ENCODE measurements at regions not wholly inside any gene's neighbourhood (a gene's known extent, or its start where the extent isn't known, plus 50 kb on each side); places are given as distances from the start of the nearest gene placed in this dataset.
"Not testable (repeated sequence)": the region's sequence is repeated elsewhere in the genome, so short reads cannot be mapped to it uniquely, and the experiment has no call there.

DNA sequence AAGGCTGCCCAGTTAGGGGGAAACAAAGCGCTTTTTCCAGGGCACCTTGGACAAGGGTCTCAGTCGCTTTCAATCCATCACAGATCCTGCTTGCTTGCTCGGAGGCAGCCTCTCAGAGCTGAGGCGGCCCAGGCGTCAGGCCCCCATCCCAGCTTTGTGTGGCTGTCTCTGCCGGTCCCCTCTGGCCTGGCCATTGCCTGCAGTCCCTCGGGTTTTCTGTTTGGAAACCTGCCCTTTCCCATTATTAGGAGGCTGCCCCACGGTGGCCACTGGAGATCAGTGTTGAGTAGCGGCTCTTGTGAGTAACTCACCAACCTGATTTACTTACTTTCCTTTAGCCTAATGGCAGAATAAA, 216.1 kb downstream of the GLRX3 start:
- no peak for DNase-seq

DNA sequence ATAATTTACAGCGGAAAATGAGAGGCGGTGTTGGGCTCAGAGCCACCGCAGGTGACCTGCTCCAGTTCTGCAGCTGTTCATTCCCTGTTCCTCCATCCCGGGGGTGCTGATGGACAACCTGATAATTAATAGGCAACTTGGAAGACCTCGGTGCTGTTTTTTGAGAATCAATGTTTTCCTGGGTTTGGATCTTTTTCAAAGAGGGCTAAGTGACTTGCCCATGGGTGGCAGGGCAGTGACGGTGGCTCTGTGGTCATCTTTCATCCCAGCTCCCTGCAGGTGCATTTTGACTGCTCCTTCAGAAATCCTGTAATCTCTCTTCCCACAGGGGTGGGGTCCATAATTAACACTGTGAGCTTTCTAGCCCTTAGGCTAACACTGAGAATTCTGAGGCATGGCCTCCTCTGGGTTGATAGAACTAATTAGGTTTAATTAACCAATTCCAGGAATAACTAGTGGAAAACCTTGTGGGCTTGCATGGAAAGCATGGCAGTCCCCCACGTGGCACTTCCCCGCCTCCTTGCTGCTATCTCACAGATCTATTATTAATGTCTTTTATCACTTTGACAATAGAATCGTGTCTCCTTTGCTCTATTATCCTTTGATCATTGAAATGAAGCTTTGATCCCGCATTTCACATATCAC, 217.9 kb downstream of the GLRX3 start:
- no peak for DNase-seq

DNA sequence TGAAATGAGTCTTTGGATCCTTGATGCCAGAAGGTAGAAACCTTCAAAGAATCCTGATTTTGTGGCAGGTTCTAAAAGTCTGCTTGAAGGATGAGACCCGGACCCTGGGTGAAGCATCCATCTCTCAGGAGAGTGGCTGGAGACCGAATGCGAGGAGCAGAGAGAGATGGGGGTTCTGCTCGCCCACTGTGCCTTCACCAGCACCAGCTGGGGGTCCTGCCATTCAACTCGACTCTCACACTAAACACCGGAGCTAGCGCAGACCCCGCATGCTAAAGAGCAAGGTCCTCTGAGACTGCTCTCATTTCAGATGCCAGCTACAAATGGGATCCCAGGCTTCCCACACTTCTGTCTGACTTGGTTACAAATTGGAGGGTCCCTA, 218.4 kb downstream of the GLRX3 start:
- no peak for DNase-seq

DNA sequence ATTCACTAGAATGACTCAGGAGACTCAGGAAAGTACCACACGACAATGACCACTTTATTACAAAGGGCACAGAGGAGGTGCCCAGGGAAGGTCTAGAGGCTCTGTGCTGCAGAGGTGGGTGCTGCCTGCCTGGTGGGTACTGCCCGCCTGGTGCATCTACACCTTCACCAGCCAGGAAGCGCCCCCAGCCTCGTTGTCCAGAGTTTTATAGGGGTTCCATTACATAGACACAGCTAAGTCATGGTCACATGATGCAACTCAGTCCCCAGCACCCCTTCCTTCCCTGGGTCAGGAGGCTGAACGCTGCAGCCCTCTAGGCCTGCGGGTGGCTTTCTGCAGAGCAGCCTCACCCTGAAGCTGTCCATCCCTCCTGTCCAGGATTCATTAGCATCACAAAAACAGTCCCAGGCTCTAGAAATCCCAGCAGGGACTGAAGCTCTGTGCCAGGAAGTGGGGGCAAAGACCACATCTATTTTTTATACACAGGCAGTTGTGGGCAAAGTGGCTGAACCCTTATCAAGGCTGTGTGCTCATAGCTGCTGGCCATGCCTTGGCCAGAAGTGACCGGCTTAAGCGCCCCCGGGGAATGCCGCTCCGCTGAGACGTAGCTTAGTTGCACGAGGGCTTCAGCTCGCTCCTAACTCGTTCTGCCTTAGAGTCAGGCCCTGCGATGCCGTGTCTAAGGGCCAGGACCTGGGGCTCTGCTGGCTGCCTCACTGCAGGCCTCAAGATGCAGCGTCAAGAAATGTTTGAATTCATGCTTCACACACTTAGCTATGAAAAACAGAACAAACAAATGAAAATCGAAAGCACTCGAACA, 219.0 kb downstream of the GLRX3 start:
- DNase-seq = no peak

DNA sequence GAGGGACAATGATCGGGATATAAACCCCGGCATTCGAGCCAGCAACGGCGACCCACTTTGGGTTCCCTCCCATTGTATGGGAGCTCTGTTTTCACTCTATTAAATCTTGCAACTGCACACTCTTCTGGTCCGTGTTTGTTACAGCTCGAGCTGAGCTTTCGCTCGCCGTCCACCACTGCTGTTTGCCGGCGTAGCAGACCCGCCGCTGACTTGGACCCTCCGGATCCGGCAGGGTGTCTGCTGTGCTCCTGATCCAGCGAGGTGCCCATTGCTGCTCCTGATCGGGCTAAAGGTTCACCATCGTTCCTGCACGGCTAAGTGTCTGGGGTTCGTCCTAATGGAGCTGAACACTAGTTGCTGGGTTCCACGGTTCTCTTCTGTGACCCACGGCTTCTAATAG, 220.2 kb downstream of the GLRX3 start:
- DNase-seq = not testable (repeated sequence)

DNA sequence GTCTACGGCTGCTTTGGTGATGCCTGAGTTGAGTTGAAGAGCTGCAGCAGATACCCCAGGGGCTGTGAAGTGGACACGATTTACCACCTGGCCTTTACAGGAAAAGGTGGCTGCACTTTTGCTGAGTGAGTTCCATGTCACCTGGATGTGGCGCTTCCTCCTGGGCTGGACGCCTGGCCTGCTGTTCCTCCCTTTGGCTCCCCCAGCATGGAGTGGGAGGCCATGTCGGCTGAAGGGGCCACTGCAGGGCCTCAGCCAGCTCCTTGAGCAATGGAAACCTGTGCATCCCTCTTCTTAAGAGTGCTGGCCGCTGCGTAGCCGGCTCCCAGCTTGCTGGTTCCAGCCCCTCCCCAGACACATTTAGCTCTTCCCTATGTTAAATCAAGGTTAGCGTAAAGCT, 221.0 kb downstream of the GLRX3 start:
- no peak for DNase-seq

DNA sequence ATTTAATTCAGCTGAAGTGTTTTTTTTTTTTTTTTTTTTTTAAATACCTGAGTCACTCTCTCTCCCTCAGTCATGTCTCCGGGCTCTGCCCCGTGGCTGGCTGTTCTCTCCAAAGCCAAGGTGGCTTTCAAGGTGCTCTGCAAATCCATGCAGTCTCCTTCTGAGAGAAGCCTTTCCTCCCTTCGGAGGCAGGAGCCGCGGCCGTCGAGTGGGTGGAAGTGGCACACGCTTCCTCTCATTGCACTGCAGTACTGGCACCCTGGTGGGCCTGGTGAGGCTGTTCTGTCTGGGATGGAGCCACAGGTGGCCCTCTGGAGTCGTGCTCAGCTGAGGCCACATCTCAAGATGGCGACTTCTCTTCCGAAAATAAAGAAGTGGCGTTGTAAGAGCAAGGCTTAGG, 221.8 kb downstream of the GLRX3 start:
- no peak for DNase-seq

DNA sequence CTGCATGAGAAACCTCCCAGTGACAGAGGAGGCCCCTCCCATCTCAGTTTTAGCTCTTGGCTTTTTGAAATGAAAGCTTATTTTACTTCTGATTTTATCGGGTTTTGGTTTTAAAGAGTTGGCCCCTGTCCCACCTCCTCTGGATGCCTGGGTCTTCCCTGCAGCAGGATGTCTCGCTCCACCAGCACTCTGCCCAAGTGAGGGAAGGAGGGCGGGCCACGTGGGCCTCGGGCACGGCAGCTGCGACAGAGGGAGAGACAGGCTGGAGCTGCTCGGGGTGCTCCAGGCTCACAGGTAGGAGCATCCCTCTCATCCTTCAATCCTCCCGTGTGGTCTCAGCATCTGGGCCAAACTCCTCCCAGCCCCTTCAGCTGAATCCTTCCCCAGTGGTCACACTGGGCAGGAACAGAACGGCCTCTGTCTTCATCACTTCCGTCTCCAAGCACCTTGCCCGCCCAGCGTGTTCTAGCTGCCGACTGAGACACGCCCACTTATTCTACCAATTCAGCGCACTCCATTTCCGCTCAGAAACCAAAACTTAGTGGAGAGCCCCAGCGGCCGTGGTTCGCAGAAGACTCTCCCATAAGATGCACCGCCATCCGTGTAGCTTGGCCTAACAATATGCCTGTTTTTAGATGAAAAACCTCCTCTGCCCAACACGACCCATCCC, 222.9 kb downstream of the GLRX3 start:
- DNase-seq = no peak

DNA sequence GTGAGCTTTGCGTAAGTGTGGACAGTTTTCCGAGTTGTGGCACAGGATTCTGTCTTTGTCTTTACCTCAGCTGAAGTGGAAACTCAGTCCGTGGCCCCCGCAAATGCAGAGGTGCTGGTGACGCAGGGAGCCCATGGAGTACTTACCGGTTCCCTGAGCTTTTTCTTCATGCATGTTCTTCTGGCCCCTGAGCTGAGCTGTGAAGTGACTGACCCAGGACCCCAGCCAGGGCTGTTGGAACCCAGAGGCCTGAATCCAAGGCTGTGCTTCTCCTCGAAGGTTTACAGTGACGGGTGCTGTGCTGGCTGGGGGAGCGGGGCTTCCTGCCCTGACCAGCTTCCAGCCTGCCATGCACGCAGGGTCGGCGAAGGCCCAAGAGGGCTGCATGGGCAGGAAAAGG, 223.5 kb downstream of the GLRX3 start:
- no peak for DNase-seq

DNA sequence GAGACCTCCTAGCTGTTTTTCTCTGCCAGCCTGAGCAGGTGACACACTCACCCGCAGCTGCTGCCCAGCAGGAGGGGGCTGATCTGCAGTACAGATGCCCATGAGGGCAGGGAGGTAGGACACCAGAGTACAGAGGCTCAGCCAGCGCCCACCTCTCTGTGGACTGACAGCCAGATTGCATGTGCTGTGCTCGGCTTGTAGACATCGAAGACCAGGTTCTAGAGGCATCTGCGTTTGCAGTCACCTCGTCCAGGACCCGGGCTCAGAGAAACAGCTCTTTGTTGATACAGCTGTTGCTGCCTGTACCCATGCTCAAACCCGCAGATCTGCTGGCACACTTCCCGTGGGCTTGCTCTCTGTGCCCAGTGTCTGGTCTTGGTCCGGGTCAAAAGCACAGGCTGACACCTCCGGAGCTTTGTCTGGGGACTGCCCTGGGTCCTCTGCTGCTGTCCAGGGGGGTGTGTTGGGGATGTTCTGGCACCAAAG, 224.7 kb downstream of the GLRX3 start:
- no peak for DNase-seq

DNA sequence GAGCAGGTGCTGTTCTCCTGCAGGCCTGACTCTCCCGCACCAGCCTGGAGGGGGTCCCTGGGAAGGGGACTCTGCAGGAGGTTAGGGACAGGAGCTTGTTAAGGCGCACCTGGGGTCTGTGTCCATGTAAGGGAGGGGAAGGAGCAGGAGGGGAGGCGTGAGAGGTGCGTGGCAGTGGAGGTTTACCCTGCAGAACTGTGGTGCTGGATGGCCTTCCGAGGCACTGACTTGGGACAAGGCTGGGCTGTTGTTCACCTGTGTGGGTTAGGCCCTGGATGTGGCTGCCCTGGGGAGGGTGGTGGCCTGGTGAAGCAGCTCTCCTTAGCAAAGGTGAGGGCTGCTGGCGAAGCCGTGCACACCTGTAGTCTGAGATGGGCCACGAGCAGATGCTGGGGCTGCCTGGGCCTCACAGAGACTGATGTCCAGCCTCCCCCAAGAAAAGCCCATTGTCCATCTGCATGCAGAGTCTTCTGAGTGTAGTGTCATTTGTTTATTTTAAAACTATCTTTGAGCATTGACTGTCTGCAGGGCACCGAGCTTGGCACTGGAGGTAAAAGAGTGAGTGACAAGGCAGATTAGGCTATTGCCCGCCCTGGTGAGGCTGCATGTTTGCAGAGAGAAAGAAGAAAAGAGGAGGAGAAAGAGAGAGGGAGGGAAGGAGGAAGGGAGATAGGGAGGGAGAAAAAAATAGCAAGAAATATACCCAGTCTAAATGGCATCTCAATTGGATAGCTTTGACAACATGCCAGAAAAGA, 225.3 kb downstream of the GLRX3 start:
- no peak for DNase-seq

DNA sequence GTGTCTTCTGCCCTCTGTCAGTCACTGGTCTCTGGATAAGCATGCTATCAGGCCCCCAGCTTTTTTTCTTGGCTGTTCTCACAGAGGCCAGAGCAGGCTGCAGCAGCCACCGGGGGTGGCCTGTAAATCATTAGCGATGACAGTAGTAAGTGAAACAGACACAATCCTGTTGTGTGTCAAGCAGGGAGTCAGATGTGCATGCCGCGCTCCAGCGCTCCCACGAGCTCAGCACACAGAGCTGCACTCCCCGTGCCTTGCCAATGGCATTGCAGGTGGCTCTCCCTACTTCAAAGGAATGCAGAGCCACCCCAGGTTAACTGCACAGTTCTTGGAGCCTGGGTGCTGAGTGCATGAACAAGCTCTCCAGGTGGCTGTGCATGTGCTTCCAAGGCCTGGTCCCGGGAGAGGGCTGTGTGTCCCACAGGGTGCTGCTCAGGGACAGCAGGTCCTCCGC, 226.1 kb downstream of the GLRX3 start:
- no peak for DNase-seq

DNA sequence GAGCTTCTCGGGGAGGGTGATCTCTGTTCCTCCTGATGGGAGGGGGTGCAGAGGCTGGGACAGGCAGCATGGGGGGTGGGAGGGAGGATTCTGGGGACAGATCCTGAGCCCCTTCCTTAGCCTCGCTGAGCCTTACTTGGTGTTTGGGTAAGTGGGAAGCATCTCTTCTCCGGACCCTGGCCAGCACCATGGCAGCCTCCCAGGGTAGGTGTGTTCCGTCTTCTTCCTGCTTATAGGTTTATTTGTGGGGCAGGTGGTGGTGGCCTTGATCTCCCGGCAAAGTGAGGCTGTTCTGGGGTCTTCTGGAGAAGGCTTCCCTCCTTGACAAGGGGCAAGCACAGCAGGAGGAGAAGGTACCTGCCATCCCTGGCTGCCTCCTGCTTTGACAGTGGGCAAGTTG, 226.9 kb downstream of the GLRX3 start:
- DNase-seq = no peak

DNA sequence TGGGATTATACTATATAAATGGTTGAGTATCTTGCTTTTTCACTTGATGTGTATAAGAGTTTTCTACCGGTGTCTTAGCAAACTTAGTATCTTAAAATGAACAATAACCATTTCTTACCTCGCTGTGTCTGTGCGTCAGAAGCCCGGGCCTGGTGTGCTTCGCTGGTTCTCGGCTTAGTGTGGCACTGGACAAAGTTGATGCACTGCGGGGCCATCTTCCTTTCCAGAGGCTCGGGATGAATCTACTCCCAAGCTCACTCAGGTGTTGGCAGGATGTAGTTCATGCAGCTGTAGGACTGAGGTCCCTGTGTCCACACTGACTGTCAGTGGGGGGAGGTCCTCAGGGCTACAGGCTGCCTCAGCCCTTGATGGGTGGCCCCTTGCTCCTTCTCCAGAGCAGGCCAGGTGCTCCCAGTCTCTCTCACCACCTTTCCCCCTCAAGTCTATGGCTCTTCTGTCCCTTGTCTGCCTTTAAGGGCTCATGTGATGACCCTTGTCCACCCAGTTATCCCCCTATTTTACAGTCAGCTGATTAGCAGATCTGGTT, 227.8 kb downstream of the GLRX3 start:
- DNase-seq = no peak

DNA sequence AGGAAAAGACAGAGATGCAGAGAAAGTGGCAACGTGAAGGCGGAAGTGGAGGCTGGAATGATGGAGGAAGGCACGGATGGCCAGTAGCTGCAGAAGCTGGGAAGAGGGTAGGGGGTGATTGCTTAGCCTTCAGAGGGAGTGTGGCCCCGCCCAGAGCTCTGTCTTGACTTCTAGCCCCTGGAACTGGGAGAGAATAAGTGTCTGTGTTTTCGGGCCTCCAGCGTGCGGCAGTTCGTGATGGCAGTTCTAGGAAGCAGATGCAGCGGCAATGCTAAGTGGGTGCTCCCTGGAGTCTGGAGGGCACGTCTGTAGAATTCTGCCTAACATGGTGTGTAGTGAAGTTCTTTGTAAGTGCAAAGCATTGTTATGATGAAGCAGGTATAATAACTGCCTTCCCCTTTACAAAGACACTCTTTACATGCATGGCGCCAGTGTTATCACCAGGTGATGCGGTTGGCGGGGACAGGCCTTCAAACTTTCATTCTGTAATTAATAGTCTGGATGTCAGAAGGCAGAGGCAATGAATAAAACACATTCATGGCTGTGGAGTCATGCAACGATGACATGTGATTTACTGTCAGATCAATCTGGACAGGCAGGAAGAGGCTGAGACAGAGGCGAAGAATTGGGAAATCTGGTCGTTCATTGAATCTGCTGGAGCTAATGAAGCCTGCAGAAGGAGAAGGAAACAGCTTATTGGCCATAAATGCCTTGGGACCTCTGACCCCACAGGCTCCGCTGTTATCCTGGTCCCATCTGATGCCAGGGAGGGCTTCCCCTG, 228.6 kb downstream of the GLRX3 start:
- DNase-seq = no peak

DNA sequence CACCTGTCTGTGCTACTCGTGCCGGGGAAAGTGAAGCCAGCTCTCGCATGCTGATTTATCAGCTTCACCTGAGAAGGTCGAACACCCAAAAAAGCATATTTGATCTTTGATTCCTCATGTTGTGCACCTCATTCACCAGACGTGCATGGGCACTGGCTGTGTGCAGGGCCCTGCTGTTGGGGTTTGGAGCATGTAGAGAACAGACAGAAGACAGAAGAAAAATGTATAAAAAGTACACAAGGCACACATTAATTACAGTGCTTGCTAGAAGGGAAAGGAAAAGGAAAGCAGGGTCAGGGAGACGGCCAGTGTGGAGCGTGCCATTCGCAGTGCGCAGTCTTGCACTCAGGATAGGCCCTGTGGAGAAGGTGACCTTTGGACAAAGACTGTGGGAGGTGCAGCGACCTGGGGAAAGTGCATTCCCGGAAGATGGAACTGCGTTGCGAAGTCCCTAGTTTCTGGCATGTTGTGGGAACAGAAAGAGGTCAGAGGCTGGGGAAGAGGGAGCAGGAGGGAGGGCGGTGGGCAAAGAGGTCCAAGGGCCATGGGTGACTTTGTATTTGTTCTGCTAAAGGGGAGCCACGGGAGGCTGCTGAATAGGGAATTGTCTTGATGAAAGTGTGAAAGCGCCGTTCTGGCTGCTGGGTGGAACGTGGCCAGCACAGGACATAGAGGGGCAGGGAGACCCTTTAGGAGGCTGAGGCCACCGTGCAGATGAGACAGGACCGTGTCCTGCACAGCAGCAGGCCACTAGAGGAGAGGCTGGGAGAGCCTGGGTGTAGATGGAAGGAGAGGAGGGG, 232.8 kb downstream of the GLRX3 start:
- no peak for DNase-seq

DNA sequence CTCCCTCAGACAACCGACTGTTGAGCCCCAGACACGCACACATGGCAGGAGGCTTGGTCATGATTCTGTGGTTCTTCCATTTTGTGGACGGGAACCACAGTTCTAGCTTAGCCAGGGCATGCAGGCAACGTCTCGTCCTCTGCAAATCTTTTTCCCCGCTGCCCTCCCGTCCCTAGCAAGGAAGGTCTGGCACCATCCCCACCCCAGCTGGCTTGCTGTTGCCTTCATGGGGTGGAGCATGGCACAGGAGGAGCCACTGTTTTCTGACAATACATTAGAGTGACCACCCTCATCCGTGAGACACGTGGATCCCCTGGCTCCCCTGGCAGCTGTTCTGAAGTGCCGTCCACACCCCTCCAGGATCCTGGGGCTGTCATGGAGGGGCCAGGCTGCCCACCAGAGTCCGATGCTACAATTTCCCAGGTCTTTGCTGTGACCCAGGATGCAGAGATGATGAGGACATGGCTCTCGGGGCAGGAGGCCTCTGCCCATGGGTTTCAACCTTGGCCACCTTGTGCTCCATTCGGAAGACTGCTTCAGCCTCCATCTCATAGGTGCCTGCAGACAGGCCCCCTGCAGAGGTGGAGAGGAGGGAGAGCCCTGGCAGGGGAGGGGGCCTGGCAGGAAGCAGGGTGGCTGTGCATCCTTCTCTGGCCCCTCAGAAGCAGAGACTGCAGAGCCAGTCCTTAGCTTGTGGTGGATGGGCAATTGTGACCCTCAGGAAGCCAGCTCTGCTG, 233.6 kb downstream of the GLRX3 start:
- no peak for DNase-seq

DNA sequence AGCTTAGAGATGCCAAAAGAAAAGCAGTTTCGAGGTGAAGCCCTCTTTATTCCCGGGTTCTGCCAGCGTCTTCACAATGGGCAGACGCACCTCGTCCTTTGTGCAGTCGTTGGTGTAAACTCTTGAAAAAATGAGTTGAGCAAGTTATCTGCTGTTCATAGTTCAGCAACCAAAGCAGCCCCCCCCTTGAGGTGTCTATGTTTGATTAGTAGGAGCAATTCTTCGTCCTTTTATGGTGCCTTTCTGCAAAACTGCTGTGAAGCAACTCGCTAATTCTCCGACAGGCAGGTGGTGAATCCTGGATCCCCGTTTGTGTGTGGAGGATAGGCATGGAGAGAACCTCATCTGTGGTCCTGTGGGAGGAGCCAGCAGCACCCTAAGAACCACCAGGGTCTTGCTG, 234.5 kb downstream of the GLRX3 start:
- no peak for DNase-seq

DNA sequence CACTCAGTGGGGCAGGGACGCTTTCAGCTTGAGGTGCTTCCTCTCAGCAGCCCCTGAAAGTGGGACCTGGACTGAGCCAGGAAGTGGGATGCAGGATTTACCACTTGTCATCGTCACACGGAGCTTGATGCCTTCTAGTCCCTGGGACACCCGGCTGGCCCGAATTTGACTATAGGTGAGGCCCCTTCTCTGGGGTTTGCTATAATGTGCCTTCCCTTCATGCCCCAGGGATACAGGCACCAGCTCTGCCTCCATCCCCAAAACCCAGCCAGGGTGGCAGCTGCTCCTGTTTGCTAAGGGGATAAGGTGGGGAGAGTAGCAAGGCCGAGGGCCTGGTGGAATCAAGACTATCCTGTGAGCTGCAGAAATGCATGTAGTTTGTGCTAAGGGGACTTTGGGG, 235.0 kb downstream of the GLRX3 start:
- no peak for DNase-seq

DNA sequence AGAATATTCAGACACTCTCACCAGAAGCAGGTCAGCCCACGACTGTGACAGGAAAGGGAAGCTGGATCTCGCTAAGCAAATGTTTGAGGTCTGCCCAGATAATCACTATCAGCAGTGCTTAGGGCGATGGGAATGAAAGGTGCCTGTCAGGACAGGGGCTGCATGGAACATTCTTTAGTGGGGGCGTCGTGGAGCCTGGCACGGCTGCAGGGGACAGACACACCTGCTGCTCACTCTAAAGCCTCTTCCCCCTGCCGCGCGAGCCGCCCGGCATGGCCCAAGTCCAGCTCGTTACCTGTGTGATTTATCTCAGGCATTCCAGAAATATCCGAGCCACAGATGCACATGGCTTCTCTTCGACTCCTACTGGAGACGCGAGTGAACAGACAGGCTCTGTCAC, 235.5 kb downstream of the GLRX3 start:
- no peak for DNase-seq

DNA sequence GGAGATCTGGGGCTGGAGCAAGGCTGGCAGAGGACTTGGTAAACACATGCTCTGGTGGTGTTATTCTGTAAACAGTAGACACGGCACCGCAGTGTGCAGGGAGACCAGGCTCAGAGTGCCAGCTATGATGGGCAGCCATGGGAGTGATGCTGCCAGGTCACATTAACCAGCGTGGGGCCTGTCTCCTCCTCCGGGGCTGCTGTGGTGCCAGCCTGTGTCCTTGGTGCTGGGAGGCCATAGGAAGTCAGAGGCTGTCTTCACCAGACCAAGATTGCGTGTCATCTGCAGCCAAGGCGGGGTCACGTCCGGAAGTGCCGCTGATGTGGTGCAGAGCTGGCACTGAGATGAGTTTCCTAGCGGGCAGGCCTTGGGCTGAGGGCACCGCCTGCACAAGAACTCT, 236.0 kb downstream of the GLRX3 start:
- DNase-seq = no peak

All from NCI-H1694 treated with DMSO at 0.1 percent for 48 hours (cell line).